ENCODE measurements at regions not wholly inside any gene's neighbourhood (a gene's known extent, or its start where the extent isn't known, plus 50 kb on each side); places are given as distances from the start of the nearest gene placed in this dataset.
"Not testable (repeated sequence)": the region's sequence is repeated elsewhere in the genome, so short reads cannot be mapped to it uniquely, and the experiment has no call there.

- no peak for DNase-seq (ENCODE audit: low spot score)
Observed at GRCh38 chr4:37771771-37772170, 54.7 kb upstream of the PGM2 start.

- no peak for DNase-seq (ENCODE audit: low spot score)
Observed at GRCh38 chr4:37770016-37770415, 56.5 kb upstream of the PGM2 start.

DNA sequence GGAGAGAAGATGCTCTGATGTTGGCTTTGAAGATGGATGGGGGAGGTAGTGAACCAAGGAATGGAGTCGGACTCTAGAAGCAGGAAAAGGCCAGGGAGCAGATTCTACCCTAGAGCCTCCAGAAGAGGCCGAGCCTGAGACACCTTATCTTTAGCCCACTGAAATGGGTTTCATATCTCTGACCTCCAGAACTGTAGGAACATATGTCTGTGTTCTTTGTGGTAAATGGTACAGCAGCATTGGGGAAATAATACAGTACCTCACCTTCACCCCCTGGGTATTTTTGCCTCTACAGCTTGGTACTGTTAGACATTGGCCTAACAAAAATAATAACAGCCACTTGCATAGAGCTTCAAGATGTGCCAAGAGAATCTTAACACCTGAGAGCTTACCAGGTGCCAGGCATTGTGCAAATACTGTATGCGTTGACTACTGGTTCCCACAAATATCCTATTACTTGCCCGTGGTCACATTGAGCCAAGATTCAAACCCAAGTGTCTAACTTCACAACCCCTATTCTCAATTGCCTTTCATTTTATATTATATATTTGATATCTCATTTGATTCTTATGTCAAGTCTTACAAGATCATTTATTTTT is 57.0 kb upstream of the PGM2 start:
- no peak for DNase-seq (ENCODE audit: low spot score)

- no peak for DNase-seq (ENCODE audit: low spot score)
Observed at GRCh38 chr4:37767546-37767945, 58.9 kb upstream of the PGM2 start.

GRCh38 chr4:37767019-37767418 is 59.5 kb upstream of the PGM2 start:
- no peak for DNase-seq (ENCODE audit: low spot score)

DNA sequence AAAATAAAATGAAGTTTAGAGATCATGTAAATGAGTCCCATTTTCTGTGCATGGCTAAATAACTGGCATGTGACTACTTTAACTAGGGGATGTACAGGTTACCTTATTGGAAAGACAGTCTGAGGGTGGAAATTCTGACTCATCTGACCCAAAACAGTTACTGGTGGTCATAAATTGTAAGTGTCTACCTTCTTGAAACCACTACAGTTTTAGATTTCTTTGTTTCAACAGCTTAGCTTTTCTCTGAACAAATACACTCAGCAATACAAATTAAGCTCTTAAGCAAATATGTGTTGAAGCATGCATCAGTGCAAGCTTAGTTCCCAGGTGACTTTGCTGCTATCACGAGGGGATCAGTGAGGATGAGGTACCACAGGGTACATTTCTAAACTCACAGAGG is 60.7 kb upstream of the PGM2 start:
- no peak for DNase-seq (ENCODE audit: low spot score)

- DNase-seq (ENCODE audit: low spot score): no peak
Observed at GRCh38 chr4:37763831-37764230, 62.7 kb upstream of the PGM2 start.

DNA sequence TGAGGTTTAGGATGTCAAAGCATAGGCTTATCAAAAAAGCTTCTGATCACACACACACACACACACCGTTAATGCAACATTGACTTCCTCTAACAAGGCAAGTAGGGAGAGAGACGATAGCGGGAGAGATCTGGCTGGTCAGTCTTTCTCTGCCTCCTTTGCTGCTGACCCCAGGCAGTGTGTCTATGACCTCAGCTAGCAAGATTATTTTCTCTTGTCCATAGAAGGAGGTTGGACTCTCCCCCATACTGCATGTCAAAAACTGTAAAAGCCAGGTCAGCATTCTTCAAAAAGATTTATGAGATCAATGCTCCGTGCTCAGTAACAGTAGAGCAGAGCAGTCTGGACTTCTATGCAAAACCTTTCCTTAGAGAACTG is 63.5 kb upstream of the PGM2 start:
- DNase-seq (ENCODE audit: low spot score): no peak

DNA sequence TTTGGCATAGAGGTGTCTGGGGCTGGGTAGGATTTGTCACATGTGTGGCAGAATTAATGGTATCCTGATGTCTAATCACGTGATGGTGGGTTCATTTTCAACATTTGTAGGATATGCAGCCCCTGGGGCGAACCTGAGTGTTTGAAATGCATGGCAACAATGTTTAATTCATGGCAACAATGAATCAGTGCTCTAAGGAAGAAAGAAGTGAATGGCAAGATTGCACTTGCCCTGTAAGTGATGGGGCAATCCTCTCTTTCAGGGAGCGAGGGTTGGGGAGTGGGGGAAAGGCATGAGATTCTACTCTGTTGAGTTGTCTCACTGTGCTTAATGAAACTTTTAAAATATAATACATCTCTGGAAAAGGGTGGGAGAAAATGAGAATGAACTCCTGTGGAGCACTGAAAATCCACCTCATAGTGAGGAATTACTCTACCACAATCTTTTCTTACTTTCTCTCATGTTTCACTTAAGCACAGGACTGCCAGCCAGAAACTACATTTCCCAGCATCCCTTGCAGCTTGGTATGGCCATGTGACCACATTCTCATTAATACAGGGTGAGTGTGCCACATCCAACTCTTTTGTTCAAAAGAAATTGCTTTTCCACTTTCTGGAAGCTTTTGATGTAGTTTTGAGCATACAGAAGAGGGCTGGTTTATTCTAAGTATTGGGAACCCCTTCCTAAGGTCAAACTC is 64.0 kb upstream of the PGM2 start:
- no peak for DNase-seq (ENCODE audit: low spot score)

DNA sequence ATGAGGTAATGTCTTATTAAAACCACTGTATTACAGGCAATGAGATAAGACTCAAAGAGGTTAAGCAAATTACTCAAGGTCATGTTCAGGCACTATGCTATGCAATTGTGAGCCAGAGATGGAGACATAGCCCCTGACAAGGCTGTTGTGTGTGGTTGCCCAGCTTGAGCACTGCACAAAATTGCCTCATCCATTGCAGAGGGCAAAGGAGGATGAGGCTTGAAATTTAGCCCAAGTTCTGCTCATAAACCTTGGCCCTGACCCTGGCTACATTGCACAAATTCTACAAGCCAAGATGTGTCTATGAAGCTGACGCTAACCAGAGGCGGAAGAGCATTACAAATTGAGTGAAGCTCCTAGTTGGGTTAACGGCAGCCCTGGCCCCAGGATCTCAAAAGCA is 65.6 kb upstream of the PGM2 start:
- DNase-seq (ENCODE audit: low spot score): no peak

GRCh38 chr4:37759833-37760232 is 66.7 kb upstream of the PGM2 start:
- no peak for DNase-seq (ENCODE audit: low spot score)

DNA sequence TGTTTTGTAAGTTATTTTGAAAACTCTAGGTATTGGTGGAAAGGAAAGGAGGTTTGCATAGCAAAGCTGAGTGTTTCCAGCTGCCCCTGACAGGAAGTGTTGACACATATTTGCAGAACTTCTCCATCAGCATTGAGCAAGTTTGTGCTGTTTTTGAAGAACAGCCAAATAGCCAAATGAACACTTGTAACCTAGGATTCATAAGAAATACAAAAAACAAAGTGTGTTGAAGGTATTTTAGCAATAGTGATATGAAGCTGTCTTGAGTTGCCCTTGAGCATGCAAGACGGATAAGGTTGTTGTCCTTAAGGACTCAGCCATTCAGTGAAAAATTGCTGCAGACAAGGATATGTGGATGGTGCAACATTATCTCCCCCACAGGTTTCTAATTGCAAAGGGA is 68.3 kb upstream of the PGM2 start:
- no peak for DNase-seq (ENCODE audit: low spot score)

DNA sequence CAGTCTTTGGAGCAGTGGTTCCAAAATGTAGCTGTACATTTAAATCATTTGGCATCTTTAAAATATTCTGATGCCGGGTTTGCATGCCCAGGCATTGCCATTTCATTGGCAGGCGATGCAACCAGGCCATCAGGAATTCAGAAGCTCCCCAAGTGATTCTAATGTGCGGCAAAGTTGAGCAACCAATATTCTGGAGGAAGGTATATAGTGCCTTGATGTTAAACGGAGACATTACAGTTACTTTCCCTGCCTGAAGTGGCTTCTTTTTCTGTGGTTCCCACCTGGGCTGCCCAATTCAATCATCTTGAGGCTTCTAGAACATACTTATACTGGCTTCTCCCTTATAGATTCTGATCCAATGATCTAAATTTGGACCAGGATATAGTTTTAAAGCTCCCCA is 68.7 kb upstream of the PGM2 start:
- DNase-seq (ENCODE audit: low spot score): no peak

DNA sequence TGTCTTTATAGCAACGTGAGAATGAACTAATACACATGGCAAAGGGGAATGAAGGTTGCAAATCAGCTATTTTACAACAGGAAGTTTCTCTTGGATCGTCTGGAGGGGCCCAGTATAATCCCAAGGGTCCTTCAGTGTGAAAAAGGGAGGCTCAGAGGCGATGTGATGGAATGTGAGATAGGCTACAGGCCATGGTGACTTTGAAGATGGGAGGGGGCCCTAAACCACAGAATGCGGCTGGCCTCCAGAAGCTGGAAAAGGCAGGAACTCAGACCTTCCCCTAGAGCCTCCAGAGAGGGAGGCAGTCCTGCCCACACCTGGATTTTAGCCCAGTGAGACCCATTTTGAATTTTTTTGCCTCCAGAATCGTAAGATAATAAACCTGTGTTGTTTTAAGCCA is 69.4 kb upstream of the PGM2 start:
- DNase-seq (ENCODE audit: low spot score): no peak

DNA sequence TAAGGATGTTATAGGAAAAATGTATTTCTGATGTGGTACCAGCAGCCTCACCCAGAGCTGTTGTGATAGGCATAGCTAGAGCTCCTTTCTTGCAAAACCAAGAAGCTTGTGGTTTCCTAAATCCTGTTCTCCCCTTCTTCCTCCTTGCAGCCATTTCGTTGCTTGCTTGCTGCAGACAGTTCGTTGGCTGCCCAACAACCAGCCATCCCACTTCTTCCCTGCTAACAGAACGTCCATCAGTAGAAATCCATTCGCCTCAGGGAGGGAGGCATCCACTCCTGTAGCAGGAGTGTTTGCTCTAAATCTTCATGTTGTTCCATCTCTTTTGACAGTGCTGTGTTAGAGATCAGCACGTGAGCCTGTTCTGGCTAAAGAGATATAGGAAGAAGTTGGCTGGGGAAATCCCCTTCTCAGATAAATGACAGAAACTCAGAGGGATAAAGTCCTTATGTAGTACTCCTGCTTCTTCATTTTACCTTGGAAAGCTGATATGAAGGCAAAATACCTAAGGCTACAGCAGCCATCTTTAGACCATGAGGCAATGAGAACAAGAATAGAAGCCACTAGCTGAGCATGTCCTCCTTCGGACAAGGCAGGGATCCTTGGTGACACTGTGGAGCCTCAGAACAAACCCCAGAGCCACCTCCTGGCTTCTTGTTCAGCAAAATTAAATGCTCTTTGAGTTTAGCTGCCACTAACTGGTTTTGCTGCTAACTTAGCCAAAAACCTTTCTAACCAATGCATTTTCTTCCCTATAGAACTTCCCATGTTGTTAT is 68.4 kb upstream of the RELL1 start:
- peak; percentile 12 for DNase-seq (ENCODE audit: low spot score)

DNA sequence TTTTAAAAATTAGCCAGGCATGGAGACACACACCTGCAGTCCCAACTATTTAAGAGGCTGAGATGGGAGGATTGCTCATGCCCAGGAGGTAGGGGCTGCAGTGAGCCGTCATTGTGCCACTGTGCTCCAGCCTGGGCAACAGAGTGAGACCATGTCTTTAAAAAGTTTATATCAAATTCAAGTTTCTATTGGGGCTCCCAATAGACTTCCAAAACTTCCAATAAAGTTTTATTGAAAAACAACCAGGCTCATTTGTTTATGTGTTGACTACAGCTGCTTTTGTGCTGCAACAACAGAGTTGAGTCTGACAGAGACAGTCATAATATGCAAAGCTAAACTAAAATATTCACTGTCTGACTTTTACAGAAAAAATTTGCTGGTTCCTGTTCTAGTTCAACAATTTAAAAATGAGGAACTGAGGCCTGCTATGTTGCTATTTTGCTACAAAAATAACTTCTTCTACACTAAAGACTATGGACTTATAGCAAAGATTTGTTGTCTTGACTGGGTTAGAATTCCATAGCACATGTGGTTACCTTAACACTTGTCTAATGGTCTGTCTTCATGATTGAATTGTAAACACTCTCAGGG is 63.3 kb upstream of the RELL1 start:
- no peak for DNase-seq (ENCODE audit: low spot score)

DNA sequence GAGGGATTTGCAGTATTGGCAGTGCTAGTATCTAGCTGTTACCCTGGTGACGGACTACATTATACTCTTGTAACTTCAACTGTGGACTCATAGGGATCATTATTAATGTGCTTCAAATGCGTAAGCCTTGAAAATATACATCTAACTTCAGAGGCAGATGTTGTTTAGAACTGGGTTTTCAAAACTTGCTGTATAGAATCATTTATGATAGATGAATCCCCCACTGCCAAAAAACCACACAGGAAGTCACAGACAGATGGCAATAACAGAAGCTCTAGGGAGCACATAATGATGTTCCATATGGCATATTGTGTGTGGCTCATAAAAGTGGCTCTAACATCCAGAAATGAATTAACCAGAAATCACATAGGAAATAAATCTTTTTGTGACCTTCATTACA is 62.3 kb upstream of the RELL1 start:
- no peak for DNase-seq (ENCODE audit: low spot score)

DNA sequence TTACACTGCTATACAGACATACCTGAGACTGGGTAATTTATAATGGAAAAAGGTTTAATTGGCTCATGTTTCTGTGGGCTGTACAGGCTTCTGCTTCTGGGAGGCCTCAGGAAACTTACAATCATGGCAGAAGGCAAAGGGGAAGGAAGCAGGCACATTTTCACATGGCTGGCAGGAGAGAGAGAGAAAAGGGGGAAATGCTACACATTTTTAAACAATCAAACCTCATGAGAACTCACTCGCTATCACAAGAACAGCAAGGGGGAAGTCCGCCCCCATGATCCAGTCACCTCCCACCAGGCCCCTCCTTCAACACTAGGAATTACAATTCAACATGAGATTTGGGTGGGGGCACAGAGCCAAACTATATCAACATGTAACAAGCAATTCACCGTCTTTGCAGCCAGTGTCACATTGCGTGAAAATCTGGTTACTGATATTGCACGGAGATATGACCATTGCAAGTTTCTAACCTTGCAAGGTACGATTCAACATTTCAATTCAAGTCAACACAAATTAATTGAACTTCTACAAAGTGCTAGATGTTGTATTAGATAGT is 61.7 kb upstream of the RELL1 start:
- no peak for DNase-seq (ENCODE audit: low spot score)

GRCh38 chr4:37746852-37747251 is 60.7 kb upstream of the RELL1 start:
- DNase-seq (ENCODE audit: low spot score): not testable (repeated sequence)

DNA sequence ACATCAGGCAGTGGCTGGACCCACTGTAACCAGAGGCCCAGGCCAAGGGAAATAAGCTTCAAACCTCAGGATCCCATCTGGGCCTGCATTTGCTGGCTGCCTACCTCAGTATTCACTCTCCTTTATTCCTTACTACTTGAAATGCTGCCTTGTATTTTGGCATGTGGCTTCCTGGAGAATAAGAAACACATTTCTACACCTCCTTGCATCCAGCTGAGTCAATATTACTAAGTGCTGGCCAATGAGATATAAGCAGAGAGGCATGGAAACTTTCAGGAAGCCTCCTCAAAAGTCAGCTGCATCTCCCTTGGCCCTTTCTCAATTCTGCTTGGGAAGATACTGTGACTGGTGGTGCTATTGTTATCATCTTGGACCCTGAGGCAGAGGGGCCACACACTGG is 59.8 kb upstream of the RELL1 start:
- DNase-seq (ENCODE audit: low spot score): no peak

- no peak for DNase-seq (ENCODE audit: low spot score)
Observed at GRCh38 chr4:37742149-37742548, 56.0 kb upstream of the RELL1 start.

- DNase-seq (ENCODE audit: low spot score): no peak
Observed at GRCh38 chr4:37741564-37741963, 55.4 kb upstream of the RELL1 start.

GRCh38 chr4:37740546-37740945 is 54.4 kb upstream of the RELL1 start:
- no peak for DNase-seq (ENCODE audit: low spot score)
